ENCODE measurements at regions not wholly inside any gene's neighbourhood (a gene's known extent, or its start where the extent isn't known, plus 50 kb on each side); places are given as distances from the start of the nearest gene placed in this dataset.

- Histone ChIP-seq H3K4me3 (no peak overlapping the region), H3K4me1 (no peaks in the 10 kb centered on the region), H3K27ac (no peak overlapping the region), H3K9me3 (no peaks in the 10 kb centered on the region), H3K36me3 (no peaks in the 10 kb centered on the region), H3K27me3 (no peaks in the 10 kb centered on the region)
- TF ChIP-seq POLR2AphosphoS5 (IDR thresholded peaks at IDR 0.05) (no peak), EP300 (IDR thresholded peaks at IDR 0.05) (no peak), POLR2A (IDR thresholded peaks at IDR 0.05) (no peak), CTCF (IDR thresholded peaks at IDR 0.05) (no peak)
- intact Hi-C loops (cut with DNase I): no loop called here
- no peak for DNase-seq
- WGBS, 2 donors: 72 to 75% methylated on average over 2 of the region's 2 CpGs
Measured at GRCh38 chr4:20119141-20119540, 132.6 kb upstream of the SLIT2 start.

- no peaks in the 10 kb centered on the region for H3K36me3 ChIP-seq
- DNase-seq: no peak
- TF ChIP-seq POLR2AphosphoS5 (IDR thresholded peaks at IDR 0.05) (no peak), POLR2A (IDR thresholded peaks at IDR 0.05) (no peak), EP300 (IDR thresholded peaks at IDR 0.05) (no peak), CTCF (IDR thresholded peaks at IDR 0.05) (no peak)
- no peaks in the 10 kb centered on the region for H3K9me3 ChIP-seq
- H3K4me1 ChIP-seq: no peaks in the 10 kb centered on the region
- H3K27me3 ChIP-seq: no peaks in the 10 kb centered on the region
- 4 to 20% methylated on average over 3 of the region's 3 CpGs for WGBS, 2 donors
- no peak overlapping the region for H3K27ac ChIP-seq
- H3K4me3 ChIP-seq: no peak overlapping the region
- intact Hi-C loops (cut with DNase I): no loop called here
Measured at GRCh38 chr4:20109391-20109790, 142.3 kb upstream of the SLIT2 start.

GRCh38 chr4:20106921-20107320 is 144.8 kb upstream of the SLIT2 start:
- H3K36me3 ChIP-seq: no peaks in the 10 kb centered on the region
- H3K4me1 ChIP-seq: no peaks in the 10 kb centered on the region
- 95% methylated on average over 2 of the region's 2 CpGs for WGBS, 2 donors
- H3K9me3 ChIP-seq: no peaks in the 10 kb centered on the region
- H3K27ac ChIP-seq: no peak overlapping the region
- no peak overlapping the region for H3K4me3 ChIP-seq
- no peaks in the 10 kb centered on the region for H3K27me3 ChIP-seq
- TF ChIP-seq POLR2A (IDR thresholded peaks at IDR 0.05) (no peak), CTCF (IDR thresholded peaks at IDR 0.05) (no peak), EP300 (IDR thresholded peaks at IDR 0.05) (no peak), POLR2AphosphoS5 (IDR thresholded peaks at IDR 0.05) (no peak)
- DNase-seq: no peak
- intact Hi-C loops (cut with DNase I): no loop called here

- no peaks in the 10 kb centered on the region for H3K9me3 ChIP-seq
- no peaks in the 10 kb centered on the region for H3K27me3 ChIP-seq
- no peaks in the 10 kb centered on the region for H3K36me3 ChIP-seq
- no peak for DNase-seq
- H3K4me1 ChIP-seq: no peaks in the 10 kb centered on the region
- TF ChIP-seq POLR2A (IDR thresholded peaks at IDR 0.05) (no peak), EP300 (IDR thresholded peaks at IDR 0.05) (no peak), POLR2AphosphoS5 (IDR thresholded peaks at IDR 0.05) (no peak), CTCF (IDR thresholded peaks at IDR 0.05) (no peak)
- intact Hi-C loops (cut with DNase I): no loop called here
- WGBS, 2 donors: 98 to 99% methylated on average over 4 of the region's 4 CpGs
- H3K27ac ChIP-seq: no peak overlapping the region
- no peak overlapping the region for H3K4me3 ChIP-seq
Measured at GRCh38 chr4:20101831-20102230, 149.9 kb upstream of the SLIT2 start.

GRCh38 chr4:20096911-20097310 is 154.8 kb upstream of the SLIT2 start:
- intact Hi-C loops (cut with DNase I): no loop called here
- Histone ChIP-seq H3K27ac (no peak overlapping the region), H3K4me1 (no peaks in the 10 kb centered on the region), H3K9me3 (no peaks in the 10 kb centered on the region), H3K4me3 (no peak overlapping the region), H3K36me3 (no peaks in the 10 kb centered on the region), H3K27me3 (no peaks in the 10 kb centered on the region)
- TF ChIP-seq EP300 (IDR thresholded peaks at IDR 0.05) (no peak), POLR2AphosphoS5 (IDR thresholded peaks at IDR 0.05) (no peak), CTCF (IDR thresholded peaks at IDR 0.05) (no peak), POLR2A (IDR thresholded peaks at IDR 0.05) (no peak)
- no peak for DNase-seq
- 82 to 83% methylated on average over 2 of the region's 2 CpGs for WGBS, 2 donors

Measured in sigmoid colon (tissue), 6 donors.